Nucleus accumbens (tissue), 56 donors: ENCODE measurements at regions not wholly inside any gene's neighbourhood (a gene's known extent, or its start where the extent isn't known, plus 50 kb on each side); places are given as distances from the start of the nearest gene placed in this dataset.

Source experiments
- DNase-seq, 56 donors: peaks; one replicate each; lab custom pipeline; 2025; lab: John Stamatoyannopoulos, UW

- DNase-seq = no peak
Observed at GRCh38 chr5:4831325-4831724, 308.8 kb upstream of the ADAMTS16 start.

DNA sequence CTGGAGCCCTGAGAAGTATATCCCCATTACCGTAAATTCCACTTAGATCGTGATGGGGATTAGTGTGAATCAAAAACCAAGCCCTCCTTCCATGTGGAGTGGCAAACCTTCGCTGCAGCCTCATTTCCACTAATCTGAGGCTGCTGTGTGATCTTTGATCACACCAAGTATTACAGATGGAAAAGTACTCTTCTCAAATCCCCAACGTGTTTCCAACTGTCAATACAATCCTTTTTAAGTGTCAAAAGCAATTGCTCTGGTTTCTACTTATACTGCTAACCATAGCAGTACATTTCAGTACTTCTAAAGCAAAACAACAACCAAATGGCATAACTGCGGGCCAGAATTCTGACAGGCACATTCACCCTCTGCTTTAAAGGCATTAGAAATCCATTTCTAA is 307.7 kb upstream of the ADAMTS16 start:
- DNase-seq = no peak

DNA sequence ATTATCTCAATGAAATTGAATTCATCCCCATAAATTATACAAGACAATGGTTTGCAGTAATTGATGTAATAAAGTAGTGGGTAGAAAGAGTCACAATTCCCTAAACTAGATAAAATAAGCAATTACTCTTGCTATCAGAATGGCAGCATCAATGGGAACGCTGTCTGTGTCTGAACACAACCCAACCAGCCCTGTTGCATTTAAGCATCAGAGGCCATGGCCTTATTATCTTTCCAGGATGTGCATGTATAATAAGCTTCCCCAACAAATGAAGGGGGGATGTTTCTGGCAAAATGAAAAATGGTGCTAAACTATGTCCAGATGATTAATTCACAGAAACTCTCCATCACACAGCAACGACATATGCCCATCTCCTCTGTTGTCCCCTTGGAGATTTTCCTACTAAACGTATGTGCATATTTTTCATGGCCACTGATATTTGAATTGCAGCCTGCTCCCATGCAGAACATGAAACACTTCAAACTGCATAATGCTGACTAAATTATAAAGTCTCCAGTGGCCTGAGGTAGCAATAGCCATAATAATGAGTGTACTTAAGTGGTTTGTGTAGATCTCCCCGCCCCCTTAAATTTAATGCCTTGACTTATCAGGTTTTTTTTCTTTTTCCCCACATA is 306.9 kb upstream of the ADAMTS16 start:
- DNase-seq = no peak

DNA sequence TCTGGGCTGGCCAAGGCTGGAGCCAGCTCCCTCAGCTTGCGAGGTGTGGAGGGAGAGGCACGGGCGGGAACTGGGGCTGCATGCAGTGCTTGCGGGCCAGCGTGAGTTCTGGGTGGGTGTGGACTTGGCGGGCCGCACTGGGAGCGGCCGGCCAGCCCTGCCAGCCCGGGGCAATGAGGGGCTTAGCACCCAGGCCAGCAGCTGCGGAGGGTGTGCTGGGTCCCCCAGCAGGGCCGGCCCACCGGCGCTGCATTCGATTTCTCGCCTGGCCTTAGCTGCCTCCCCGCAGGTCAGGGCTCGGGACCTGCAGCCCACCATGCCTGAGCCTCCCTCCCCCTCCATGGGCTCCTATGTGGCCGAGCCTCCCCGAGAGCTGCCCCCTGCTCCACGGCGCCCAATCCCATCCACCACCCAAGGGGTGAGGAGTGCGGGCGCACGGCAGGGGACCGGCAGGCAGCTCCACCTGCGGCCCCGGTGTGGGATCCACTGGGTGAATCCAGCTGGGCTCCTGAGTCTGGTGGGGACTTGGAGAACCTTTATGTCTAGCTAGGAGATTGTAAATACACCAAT is 302.6 kb upstream of the ADAMTS16 start:
- no peak for DNase-seq

- DNase-seq = no peak
Observed at GRCh38 chr5:4845221-4845620, 294.9 kb upstream of the ADAMTS16 start.

GRCh38 chr5:4847766-4848165 is 292.4 kb upstream of the ADAMTS16 start:
- DNase-seq = no peak

GRCh38 chr5:4855036-4855435 is 285.1 kb upstream of the ADAMTS16 start:
- DNase-seq = no peak

- DNase-seq = no peak
Observed at GRCh38 chr5:4855880-4856279, 284.2 kb upstream of the ADAMTS16 start.

DNA sequence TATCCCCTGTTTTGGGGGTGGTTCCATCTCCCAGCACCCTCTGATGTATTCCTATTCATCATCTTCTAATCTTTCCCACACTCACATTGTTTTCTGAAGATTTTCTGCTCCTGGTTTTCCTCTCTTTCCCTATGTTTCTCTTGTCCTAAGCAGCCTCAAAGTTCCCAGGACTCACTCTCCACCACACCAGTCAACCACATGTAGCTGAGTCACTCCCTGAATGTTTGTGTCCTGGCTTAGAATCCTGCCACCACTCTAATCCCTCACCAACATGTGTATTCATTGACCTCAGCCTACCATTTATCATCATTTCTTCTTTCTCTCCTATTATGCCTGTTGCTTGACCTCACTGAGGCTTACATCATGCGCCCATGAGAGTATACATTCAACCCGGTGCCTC is 282.4 kb upstream of the ADAMTS16 start:
- DNase-seq = no peak

- DNase-seq = no peak
Observed at GRCh38 chr5:4859500-4860235, 280.5 kb upstream of the ADAMTS16 start.

DNA sequence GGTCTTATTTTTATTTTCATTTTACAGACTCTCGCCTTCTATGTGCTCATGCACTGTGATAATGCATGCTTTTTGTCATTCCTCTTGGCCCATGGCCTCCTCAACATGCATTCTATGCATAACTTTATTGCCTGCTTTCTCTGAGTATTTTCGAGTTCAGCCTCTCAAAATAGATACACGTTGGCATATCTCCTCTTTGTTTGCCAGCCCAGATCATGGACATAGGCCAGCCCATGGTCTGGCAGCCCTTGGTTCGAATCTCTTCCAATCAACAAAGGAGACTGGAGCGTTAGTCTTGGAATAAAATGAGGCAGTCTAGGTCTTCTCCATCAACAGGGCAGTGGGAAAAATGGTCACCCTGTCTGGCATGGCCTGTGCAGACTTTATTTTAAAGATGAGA is 279.5 kb upstream of the ADAMTS16 start:
- no peak for DNase-seq

DNA sequence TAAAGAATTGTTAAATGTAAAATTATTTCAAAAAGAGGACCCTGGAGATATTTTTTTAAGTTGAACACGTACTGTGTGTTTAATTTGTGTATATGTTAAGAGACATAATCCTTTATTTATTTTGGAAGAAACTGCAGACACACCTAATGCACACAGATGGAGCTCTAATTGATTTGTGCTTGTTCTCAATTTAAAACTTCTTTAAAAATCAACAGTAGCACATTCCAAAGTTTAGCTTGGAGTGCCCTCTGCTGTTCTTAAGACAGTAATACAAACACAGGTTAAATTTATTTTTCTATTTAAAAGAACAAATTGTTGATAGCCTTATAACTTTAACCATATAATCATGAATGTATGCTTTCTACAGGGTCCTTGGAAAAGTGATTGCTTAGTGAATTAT is 277.6 kb upstream of the ADAMTS16 start:
- DNase-seq = no peak

GRCh38 chr5:4866131-4866659 is 273.9 kb upstream of the ADAMTS16 start:
- DNase-seq = no peak

DNA sequence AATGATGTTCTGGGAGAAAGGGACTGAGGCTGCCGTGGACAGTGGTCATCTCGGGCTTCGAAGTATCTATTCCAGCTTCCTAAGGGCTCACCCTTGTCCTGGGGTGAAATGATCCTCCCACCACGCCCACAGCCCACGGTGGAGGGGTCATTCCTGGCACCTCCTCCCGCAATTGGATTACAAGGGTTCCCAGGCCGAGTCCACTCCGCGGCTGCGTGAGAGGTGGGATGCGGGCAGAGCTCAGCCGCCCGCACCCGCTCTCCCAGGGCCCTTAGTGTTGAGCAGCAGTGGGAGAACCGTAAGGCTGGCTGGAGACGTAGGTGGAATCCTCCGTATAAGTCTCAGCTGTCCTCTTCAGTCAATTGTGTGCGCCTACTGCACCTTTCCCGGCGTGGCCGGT is 273.3 kb upstream of the ADAMTS16 start:
- no peak for DNase-seq

- DNase-seq = peak in 36 of 56 donors; percentile 3 to 79 (median 30)
Observed at GRCh38 chr5:4868140-4868735, 271.9 kb upstream of the ADAMTS16 start.

DNA sequence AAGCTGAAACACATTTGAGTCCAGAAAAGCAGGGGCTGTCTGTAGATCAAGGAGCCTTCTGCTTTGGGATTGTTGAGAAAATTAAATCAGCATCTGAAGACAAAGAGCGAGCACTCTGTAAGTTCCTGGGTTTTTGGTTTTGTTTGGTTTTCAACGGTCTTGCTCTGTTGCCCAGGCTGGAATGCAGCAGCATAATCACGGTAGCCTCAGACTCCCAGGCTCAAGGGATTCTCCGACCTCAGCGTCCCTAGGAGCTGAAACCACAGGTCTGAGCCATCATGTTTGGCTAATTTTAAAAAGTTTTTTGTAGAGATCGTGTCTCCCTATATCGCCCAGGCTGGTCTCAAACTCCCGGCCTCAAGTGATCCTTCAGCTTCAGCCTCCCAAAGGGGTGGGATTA is 266.5 kb upstream of the ADAMTS16 start:
- DNase-seq = no peak

DNA sequence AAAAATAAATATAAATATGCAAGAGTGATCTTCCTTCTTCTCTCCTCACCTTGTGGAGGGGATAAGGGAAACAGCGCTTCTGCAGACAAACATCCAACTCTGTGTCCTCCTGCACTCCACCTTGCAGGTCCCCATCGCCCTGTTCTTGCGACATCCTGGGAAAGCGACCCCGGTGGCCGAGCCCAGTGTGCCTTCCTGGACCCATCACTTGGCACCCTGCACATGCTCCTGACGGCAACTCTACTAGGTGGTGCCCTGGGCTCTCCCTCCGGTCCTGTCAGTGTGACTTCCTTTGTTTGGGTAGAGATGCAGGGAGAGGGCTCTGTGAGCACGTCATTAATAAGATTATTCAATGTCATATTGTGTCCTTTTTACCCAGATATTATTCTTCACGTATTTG is 266.0 kb upstream of the ADAMTS16 start:
- no peak for DNase-seq

DNA sequence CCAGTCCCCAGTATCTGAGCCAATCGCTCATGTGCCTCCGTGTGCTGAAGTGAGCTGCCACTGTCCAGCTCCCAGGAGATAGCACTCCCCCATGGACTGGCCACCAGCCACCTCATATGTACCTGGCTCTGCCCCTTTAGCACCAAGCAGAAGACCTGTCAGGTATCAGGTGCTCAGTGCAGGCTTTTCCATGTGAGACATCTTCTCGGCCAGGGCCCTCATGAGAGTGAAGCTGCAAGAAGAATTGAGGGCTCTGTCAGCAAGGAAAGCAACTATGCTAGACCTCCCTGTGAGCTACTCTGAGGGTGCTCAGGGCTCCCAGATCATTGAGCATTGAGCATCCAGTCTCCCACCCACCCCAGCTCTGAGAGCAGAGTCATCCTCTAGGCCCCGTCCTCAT is 264.2 kb upstream of the ADAMTS16 start:
- no peak for DNase-seq

DNA sequence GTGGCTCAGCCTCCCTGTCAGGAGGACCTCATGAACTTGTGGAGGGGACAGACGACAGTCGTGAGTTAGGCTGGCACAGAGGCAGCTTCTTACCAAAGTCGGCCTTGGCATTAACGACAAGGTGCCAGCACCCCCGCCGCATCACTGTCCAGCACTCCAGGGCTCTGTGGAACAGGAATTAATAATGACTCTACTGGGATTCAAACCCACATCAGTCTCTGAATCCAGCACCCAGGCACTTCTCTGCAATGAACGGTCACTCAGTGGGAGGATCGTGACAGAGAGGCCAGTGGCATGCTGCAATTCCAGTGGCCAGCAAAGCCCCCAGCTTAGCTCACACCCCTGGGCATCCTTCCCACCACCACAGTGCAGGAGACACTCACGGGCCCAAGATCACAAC is 263.3 kb upstream of the ADAMTS16 start:
- DNase-seq = no peak

GRCh38 chr5:4877579-4877978 is 262.6 kb upstream of the ADAMTS16 start:
- no peak for DNase-seq

- no peak for DNase-seq
Observed at GRCh38 chr5:4879075-4879474, 261.1 kb upstream of the ADAMTS16 start.
